Smooth muscle cell (in vitro differentiated cells): ENCODE measurements at regions not wholly inside any gene's neighbourhood (a gene's known extent, or its start where the extent isn't known, plus 50 kb on each side); places are given as distances from the start of the nearest gene placed in this dataset.

Experiments used
- DNase-seq: peaks from one replicate; lab custom pipeline; 2025; ENCODE audit not compliant: unreplicated experiment; lab: John Stamatoyannopoulos, UW
- H2AFZ ChIP-seq: fragments of 200-600 bp; sonication (generic); 2 replicates; pipeline ENCODE4 v1.6.0; 2016; ENCODE audit warnings: antibody characterized with exemption, low read depth, mild to moderate bottlenecking
- H3F3A ChIP-seq: fragments of 200-600 bp; sonication (generic); 2 replicates; pipeline ENCODE4 v1.6.0; 2017; ENCODE audit warnings: antibody characterized with exemption, low read depth
- H3K27ac ChIP-seq: fragments of 200-600 bp; sonication (generic); 2 replicates; pipeline ENCODE4 v1.5.1; 2016; ENCODE audit warnings: low read depth, mild to moderate bottlenecking
- H3K27me3 ChIP-seq: fragments of 200-600 bp; sonication (generic); 2 replicates; pipeline ENCODE4 v1.6.1; 2016; ENCODE audit warnings: low read depth, mild to moderate bottlenecking
- H3K36me3 ChIP-seq: fragments of 200-600 bp; sonication (generic); 2 replicates; pipeline ENCODE4 v1.5.1; 2016; ENCODE audit warnings: low read depth
- H3K4me1 ChIP-seq: fragments of 200-600 bp; sonication (generic); 2 replicates; pipeline ENCODE4 v1.5.1; 2016; ENCODE audit warnings: low read depth
- H3K4me2 ChIP-seq: fragments of 200-600 bp; sonication (generic); 2 replicates; pipeline ENCODE4 v1.6.0; 2016; ENCODE audit warnings: mild to moderate bottlenecking
- H3K4me3 ChIP-seq: fragments of 200-600 bp; sonication (generic); 2 replicates; pipeline ENCODE4 v1.5.1; 2016; ENCODE audit warnings: mild to moderate bottlenecking
- H3K79me2 ChIP-seq: fragments of 200-600 bp; sonication (generic); 2 replicates; pipeline ENCODE4 v1.6.0; 2016; ENCODE audit warnings: low read depth, mild to moderate bottlenecking
- H3K9ac ChIP-seq: fragments of 200-600 bp; sonication (generic); 2 replicates; pipeline ENCODE4 v1.6.0; 2016; ENCODE audit warnings: low read depth
- H3K9me3 ChIP-seq: fragments of 200-600 bp; sonication (generic); replicated peaks from 2 replicates; pipeline ENCODE4 v1.5.1; 2016; ENCODE audit warnings: low read depth
- H4K20me1 ChIP-seq: fragments of 200-600 bp; sonication (generic); 2 replicates; pipeline ENCODE4 v1.6.0; 2016; ENCODE audit warnings: low read depth
- WGBS: methylation state at CpG from one replicate; pipeline ENCODE4 v1.1.7; 2016; ENCODE audit warnings: low lambda C conversion rate; 5-methylcytosine and 5-hydroxymethylcytosine counted together
- TF ChIP-seq, protein P1 (sequence below): fragments of 200-600 bp; sonication (generic); IDR thresholded peaks from 2 replicates; pipeline ENCODE4 v1.5.1; 2017; ENCODE audit warnings: borderline replicate concordance, mild to moderate bottlenecking, antibody characterized with exemption; ENCODE audit not compliant: insufficient read depth, poor library complexity, severe bottlenecking

DNA sequence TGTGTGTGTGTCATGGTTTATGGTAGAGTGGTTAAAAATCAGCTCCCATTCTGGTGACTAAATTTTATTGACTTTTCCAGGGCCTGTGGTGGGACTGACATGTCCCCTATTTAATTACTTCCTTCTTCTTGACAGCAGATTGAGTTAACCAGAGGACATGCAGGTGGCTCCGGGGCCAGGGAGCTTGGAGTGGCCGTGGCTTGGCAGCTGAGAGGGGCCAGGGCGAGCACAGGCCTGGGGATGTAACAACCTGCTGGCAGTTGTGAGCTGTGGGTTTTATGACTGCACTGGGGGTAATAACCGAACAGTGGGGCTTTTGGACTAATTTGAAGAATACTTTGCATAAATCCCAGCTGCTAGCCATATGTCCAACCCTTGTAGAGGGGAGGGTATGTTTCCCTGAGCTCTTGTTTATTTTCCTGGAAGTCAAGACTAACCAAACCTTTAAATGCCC is 186.0 kb downstream of the MID1IP1 start:
- Histone ChIP-seq H3K4me1 (no peaks in the 10 kb centered on the region), H3K27ac (no peak overlapping the region), H3K4me3 (no peak overlapping the region), H4K20me1 (no peaks in the 10 kb centered on the region), H3K79me2 (no peaks in the 10 kb centered on the region), H3K27me3 (no peaks in the 10 kb centered on the region), H3K4me2 (no peak overlapping the region), H2AFZ (no peak overlapping the region), H3F3A (no peaks in the 10 kb centered on the region), H3K9ac (no peak overlapping the region), H3K9me3 (no peaks in the 10 kb centered on the region), H3K36me3 (no peaks in the 10 kb centered on the region)
- TF ChIP-seq, protein P1, sequence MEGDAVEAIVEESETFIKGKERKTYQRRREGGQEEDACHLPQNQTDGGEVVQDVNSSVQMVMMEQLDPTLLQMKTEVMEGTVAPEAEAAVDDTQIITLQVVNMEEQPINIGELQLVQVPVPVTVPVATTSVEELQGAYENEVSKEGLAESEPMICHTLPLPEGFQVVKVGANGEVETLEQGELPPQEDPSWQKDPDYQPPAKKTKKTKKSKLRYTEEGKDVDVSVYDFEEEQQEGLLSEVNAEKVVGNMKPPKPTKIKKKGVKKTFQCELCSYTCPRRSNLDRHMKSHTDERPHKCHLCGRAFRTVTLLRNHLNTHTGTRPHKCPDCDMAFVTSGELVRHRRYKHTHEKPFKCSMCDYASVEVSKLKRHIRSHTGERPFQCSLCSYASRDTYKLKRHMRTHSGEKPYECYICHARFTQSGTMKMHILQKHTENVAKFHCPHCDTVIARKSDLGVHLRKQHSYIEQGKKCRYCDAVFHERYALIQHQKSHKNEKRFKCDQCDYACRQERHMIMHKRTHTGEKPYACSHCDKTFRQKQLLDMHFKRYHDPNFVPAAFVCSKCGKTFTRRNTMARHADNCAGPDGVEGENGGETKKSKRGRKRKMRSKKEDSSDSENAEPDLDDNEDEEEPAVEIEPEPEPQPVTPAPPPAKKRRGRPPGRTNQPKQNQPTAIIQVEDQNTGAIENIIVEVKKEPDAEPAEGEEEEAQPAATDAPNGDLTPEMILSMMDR: no peak
- DNase-seq: no peak
- 57% methylated on average over 4 of the region's 4 CpGs for WGBS

DNA sequence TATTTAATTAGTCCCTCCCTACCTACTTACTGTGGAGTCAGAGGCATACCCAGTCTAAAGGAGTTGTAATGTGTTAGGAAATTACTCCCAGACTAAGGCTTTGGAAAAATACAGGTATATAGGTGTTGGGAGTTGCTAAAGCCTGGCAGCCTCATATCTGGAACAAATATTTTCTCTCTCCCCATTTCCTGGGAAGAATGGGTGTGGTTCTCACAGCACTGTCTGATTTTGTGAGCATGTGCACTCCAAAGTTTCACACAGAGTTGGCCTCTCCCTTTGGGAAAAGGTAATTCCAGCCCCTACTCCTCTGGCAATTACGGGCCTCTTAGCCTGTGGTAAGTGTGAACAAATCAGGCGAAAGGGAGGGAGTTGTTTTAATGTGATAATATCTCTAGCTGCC is 187.0 kb downstream of the MID1IP1 start:
- 85% methylated on average over 2 of the region's 2 CpGs for WGBS
- no peak for DNase-seq
- Histone ChIP-seq H3K4me1 (no peaks in the 10 kb centered on the region), H3F3A (no peaks in the 10 kb centered on the region), H3K4me2 (no peak overlapping the region), H3K9me3 (no peaks in the 10 kb centered on the region), H3K27ac (no peak overlapping the region), H3K4me3 (no peak overlapping the region), H3K36me3 (no peaks in the 10 kb centered on the region), H3K79me2 (no peaks in the 10 kb centered on the region), H3K9ac (no peak overlapping the region), H4K20me1 (no peaks in the 10 kb centered on the region), H3K27me3 (no peaks in the 10 kb centered on the region), H2AFZ (no peak overlapping the region)
- TF ChIP-seq, protein P1: no peak

DNA sequence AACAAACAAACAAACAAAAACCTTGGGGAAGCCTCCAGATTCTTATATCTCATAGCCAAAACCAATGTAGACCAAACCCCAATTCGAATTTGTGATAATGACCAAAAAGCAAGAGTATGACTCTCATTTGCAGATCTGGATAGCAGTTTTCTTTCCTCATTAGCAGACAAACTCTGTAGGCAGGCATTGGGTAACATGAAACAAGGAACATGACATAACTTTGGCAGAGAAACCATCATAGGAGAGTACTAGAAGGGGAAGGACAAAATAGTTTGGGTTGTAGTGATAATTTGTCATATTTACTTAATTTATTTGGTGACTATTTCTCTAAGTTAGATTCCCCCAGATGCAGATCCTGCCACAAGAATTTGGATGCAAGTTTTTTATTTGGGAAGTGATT is 187.8 kb downstream of the MID1IP1 start:
- no peak for DNase-seq
- H3K36me3 ChIP-seq: no peaks in the 10 kb centered on the region
- no peak overlapping the region for H3K9ac ChIP-seq
- no peaks in the 10 kb centered on the region for H3K4me1 ChIP-seq
- no peaks in the 10 kb centered on the region for H4K20me1 ChIP-seq
- H3K4me2 ChIP-seq: no peak overlapping the region
- no peaks in the 10 kb centered on the region for H3K27me3 ChIP-seq
- H3F3A ChIP-seq: no peaks in the 10 kb centered on the region
- H2AFZ ChIP-seq: no peak overlapping the region
- no peaks in the 10 kb centered on the region for H3K79me2 ChIP-seq
- H3K4me3 ChIP-seq: no peak overlapping the region
- TF ChIP-seq, protein P1: no peak
- whole genome bisulfite sequencing: 54% methylated on average over 1 of the region's 1 CpG
- no peak overlapping the region for H3K27ac ChIP-seq
- no peaks in the 10 kb centered on the region for H3K9me3 ChIP-seq

DNA sequence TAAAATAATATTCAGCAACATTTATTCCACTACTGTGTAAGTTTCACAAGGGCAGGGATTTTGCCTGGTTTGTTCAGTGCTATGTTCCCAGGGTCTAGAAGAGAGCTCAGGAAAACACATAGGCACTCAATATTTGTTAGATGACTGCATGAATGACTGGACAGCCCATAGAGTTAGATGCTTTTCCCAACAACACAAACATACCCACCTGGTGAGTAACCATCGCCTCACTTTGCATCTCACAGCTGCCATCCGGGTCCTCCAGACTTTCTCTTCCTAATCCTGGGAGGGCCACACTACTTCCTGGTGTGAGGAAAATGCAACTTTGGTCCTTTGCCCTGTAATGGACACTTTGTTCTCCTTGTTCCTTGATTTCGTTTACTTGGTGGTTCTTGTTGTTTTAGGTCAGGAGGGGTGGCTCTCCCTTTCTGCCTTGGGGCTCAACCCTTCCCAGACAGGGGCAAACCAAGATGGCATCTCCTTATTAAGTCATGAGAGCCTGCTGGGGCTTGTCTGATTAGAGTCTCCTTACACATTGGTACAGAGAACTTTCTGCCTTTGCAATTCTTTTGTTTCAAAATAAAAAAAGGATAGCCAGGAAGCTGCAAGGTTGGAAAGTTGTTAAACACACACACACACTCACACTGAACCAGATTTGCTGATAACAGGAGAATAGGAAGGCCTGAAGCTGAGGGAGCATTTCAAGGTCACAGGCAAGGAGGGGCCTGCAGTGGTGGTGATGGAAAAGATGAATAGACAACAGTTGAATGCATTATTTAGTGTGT is 190.6 kb downstream of the MID1IP1 start:
- TF ChIP-seq, protein P1: no peak
- no peak overlapping the region for H3K9ac ChIP-seq
- H2AFZ ChIP-seq: no peak overlapping the region
- H3K36me3 ChIP-seq: no peaks in the 10 kb centered on the region
- no peak overlapping the region for H3K4me3 ChIP-seq
- no peaks in the 10 kb centered on the region for H4K20me1 ChIP-seq
- H3F3A ChIP-seq: no peaks in the 10 kb centered on the region
- no peak for DNase-seq
- H3K79me2 ChIP-seq: no peaks in the 10 kb centered on the region
- H3K27ac ChIP-seq: no peak overlapping the region
- H3K4me1 ChIP-seq: no peaks in the 10 kb centered on the region
- H3K9me3 ChIP-seq: no peaks in the 10 kb centered on the region
- 73% methylated on average over 3 of the region's 3 CpGs for WGBS
- H3K27me3 ChIP-seq: no peaks in the 10 kb centered on the region
- H3K4me2 ChIP-seq: no peak overlapping the region
